CD8-positive, alpha-beta memory T cell (primary cell): ENCODE measurements at regions not wholly inside any gene's neighbourhood (a gene's known extent, or its start where the extent isn't known, plus 50 kb on each side); places are given as distances from the start of the nearest gene placed in this dataset.
"Not testable (repeated sequence)": the region's sequence is repeated elsewhere in the genome, so short reads cannot be mapped to it uniquely, and the experiment has no call there.

Experiments used
- CTCF ChIA-PET: fragments of 350-600 bp; sonication (Branson Sonifier 250); formaldehyde crosslinking; loops from one replicate; lab custom pipeline; 2021; ENCODE audit warnings: antibody characterized with exemption; lab: Charles Lee
- POLR2A ChIA-PET: fragments of 350-600 bp; sonication (Branson Sonifier 250); formaldehyde crosslinking; loops from one replicate; lab custom pipeline; 2021; ENCODE audit warnings: antibody characterized with exemption; lab: Charles Lee
- DNase-seq, 5 donors: peaks; one replicate each; pipeline versions ENCODE4 v3.0.0 to v3.0.0-alpha.2; 2020 to 2022; ENCODE audit warnings: mixed read lengths in 1 of 5
- H3K27ac ChIP-seq: one replicate; pipeline ENCODE4 v1.7.0; 2013; ENCODE audit warnings: low read depth, mild to moderate bottlenecking, low read length, moderate library complexity
- H3K27me3 ChIP-seq: 2 replicates; pipeline ENCODE4 v1.7.0; 2013; ENCODE audit warnings: low read length, mild to moderate bottlenecking; ENCODE audit not compliant: insufficient read depth, poor library complexity, severe bottlenecking
- H3K36me3 ChIP-seq: 2 replicates; pipeline ENCODE4 v1.7.0; 2013; ENCODE audit warnings: mild to moderate bottlenecking, low read length, moderate library complexity; ENCODE audit not compliant: insufficient read depth
- H3K4me1 ChIP-seq: 2 replicates; pipeline ENCODE4 v1.7.0; 2013; ENCODE audit warnings: mild to moderate bottlenecking, low read length, moderate library complexity; ENCODE audit not compliant: insufficient read depth
- H3K4me3 ChIP-seq: 2 replicates; pipeline ENCODE4 v1.7.0; 2013; ENCODE audit warnings: mild to moderate bottlenecking, low read length
- H3K9me3 ChIP-seq: 2 replicates; pipeline ENCODE4 v1.7.0; 2013; ENCODE audit warnings: mild to moderate bottlenecking, low read length
- H3K27ac Mint-ChIP-seq, 8 donors: one replicate each; pipeline ENCODE4 v1.8.0; 2020 to 2021; ENCODE audit warnings: mixed read lengths in 8 of 8, mild to moderate bottlenecking in 6 of 8, inconsistent platforms in 3 of 8, moderate library complexity in 3 of 8
- H3K27me3 Mint-ChIP-seq, 2 donors: one replicate each; pipeline ENCODE4 v1.8.0; 2020 to 2021; ENCODE audit warnings: mixed read lengths in 2 of 2, mild to moderate bottlenecking in 1 of 2, moderate library complexity in 1 of 2
- H3K36me3 Mint-ChIP-seq, 3 donors: one replicate each; pipeline ENCODE4 v1.8.0; 2020 to 2021; ENCODE audit warnings: mixed read lengths in 3 of 3, inconsistent platforms in 1 of 3, mild to moderate bottlenecking in 1 of 3
- H3K4me1 Mint-ChIP-seq, 3 donors: one replicate each; pipeline ENCODE4 v1.8.0; 2020 to 2021; ENCODE audit warnings: mixed read lengths in 3 of 3, inconsistent platforms in 1 of 3, mild to moderate bottlenecking in 1 of 3
- H3K4me3 Mint-ChIP-seq, 7 donors: one replicate each; pipeline ENCODE4 v1.8.0; 2020 to 2021; ENCODE audit warnings: mixed read lengths in 7 of 7, mild to moderate bottlenecking in 6 of 7, moderate library complexity in 4 of 7, inconsistent platforms in 2 of 7
- H3K9me3 Mint-ChIP-seq, 5 donors: one replicate each; pipeline ENCODE4 v1.8.0; 2020 to 2022; ENCODE audit warnings: mixed read lengths in 5 of 5, mild to moderate bottlenecking in 3 of 5, moderate library complexity in 2 of 5, inconsistent platforms in 1 of 5

DNA sequence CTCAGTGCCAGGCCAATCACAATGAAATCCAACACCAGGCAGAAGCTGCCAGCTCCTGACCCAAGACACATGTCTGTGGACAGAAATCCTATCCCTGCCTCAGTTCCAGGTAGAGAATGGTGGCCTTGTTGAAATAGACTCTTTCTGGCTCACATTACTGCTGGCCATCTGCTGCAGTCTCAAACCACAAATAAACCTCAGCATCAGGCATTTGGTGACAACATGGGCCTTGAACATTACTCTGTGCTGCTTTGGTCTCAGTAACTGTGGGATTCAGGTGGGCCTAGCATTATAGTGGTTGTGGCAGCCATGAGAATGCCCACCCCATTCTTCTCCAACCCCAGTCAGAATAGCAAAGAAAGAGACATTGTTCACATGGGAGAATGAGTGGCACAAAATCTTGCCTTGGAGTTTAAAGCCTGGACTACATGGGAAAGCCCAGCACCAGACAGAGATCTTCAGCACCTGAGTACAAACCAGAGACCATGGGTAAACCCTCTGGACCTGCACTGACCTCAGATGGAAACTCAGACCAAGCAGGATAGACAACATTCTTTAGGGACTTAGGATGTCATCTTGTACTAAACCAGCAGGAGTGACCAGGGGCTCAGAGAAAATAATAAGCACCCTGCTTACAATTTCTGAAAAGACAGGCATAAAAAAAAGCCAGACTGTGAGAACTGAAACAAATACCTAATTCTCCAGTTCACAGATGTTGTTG, 50.4 kb upstream of the TRAM1L1 start:
- no peak overlapping the region for H3K4me3 ChIP-seq
- no peaks in the 10 kb centered on the region for H3K36me3 ChIP-seq
- Mint-ChIP-seq H3K36me3 (no peaks in the 10 kb centered on the region), H3K4me3 (no peak overlapping the region), H3K4me1 (no peaks in the 10 kb centered on the region), H3K27ac (no peak overlapping the region), H3K27me3 (no peaks in the 10 kb centered on the region), H3K9me3 (peaks cover 5 to 13% (median 9%) of the 10 kb centered on the region in 5 donors)
- ChIA-PET CTCF (no interaction called here), POLR2A (no interaction called here)
- DNase-seq: no peak
- H3K27me3 ChIP-seq: no peaks in the 10 kb centered on the region
- H3K9me3 ChIP-seq: no peaks in the 10 kb centered on the region
- no peak overlapping the region for H3K27ac ChIP-seq
- H3K4me1 ChIP-seq: no peaks in the 10 kb centered on the region

DNA sequence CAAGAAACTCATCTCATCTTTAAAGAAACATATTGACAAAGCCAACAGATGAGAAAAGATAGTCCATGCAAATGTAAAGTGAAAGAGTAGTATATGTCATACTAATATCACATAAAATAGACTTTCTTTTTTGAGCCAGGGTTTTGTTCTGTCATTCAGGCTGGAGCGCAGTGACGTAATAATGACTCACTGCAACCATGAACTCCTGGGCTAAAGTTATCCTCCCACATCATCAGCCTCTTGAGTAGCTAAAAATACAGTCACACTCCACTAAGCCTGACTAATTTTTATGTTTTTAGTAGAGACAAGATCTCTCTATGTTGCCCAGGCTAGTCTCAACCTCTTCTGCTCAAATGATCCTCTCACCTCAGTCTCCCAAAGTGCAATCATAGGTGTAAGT, 51.8 kb upstream of the TRAM1L1 start:
- H3K4me3 Mint-ChIP-seq: no peak overlapping the region
- no peak for DNase-seq
- ChIA-PET POLR2A (no interaction called here), CTCF (no interaction called here)
- H3K9me3 Mint-ChIP-seq: peaks cover 5 to 13% (median 9%) of the 10 kb centered on the region in 5 donors
- no peaks in the 10 kb centered on the region for H3K4me1 Mint-ChIP-seq
- Histone ChIP-seq H3K27me3 (no peaks in the 10 kb centered on the region), H3K27ac (no peak overlapping the region), H3K36me3 (no peaks in the 10 kb centered on the region), H3K4me1 (no peaks in the 10 kb centered on the region), H3K4me3 (no peak overlapping the region), H3K9me3 (no peaks in the 10 kb centered on the region)
- H3K27me3 Mint-ChIP-seq: no peaks in the 10 kb centered on the region
- H3K27ac Mint-ChIP-seq: no peak overlapping the region
- H3K36me3 Mint-ChIP-seq: no peaks in the 10 kb centered on the region

DNA sequence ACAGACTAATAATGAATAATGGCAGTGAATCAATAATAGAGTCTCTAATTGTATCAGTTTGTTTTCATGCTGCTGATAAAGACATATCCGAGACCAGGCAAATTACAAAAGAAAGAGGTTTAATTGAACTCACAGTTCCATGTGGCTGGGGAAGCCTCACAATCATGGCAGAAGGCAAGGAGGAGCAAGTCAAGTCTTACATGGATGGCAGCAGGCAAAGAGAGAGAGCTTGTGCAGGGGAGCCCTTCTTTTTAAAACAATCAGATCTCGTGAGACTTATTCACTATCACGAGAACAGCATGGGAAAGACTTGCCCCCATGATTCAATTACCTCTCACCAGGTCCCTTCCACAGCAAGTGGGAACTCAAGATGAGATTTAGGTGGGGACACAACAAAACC, 53.4 kb upstream of the TRAM1L1 start:
- peaks cover 6 to 12% (median 9%) of the 10 kb centered on the region in 5 donors for H3K9me3 Mint-ChIP-seq
- CTCF ChIA-PET, DNase-seq, H3K4me3 ChIP-seq, H3K36me3 Mint-ChIP-seq, H3K27me3 ChIP-seq, H3K36me3 ChIP-seq, POLR2A ChIA-PET, H3K4me3 Mint-ChIP-seq, H3K27ac Mint-ChIP-seq, H3K27me3 Mint-ChIP-seq, H3K4me1 ChIP-seq, H3K27ac ChIP-seq, H3K9me3 ChIP-seq, H3K4me1 Mint-ChIP-seq: not testable (repeated sequence)

GRCh38 chr4:117154251-117154650, 68.9 kb upstream of the TRAM1L1 start:
- POLR2A ChIA-PET: no interaction called here
- no peak overlapping the region for H3K27ac ChIP-seq
- no peak for DNase-seq
- Mint-ChIP-seq H3K4me3 (no peak overlapping the region), H3K4me1 (no peaks in the 10 kb centered on the region), H3K36me3 (peaks cover 0 to 2% (median 0%) of the 10 kb centered on the region in 3 donors), H3K9me3 (peaks cover 2 to 21% (median 8%) of the 10 kb centered on the region in 5 donors), H3K27ac (no peak overlapping the region), H3K27me3 (no peaks in the 10 kb centered on the region)
- no peaks in the 10 kb centered on the region for H3K27me3 ChIP-seq
- no peak overlapping the region for H3K4me3 ChIP-seq
- H3K4me1 ChIP-seq: no peaks in the 10 kb centered on the region
- CTCF ChIA-PET: no interaction called here
- no peaks in the 10 kb centered on the region for H3K36me3 ChIP-seq
- no peaks in the 10 kb centered on the region for H3K9me3 ChIP-seq

GRCh38 chr4:117156806-117157205, 71.4 kb upstream of the TRAM1L1 start:
- H3K9me3 Mint-ChIP-seq: peaks cover 0 to 17% (median 2%) of the 10 kb centered on the region in 5 donors
- POLR2A ChIA-PET: no interaction called here
- H3K36me3 Mint-ChIP-seq: peaks cover 0 to 2% (median 0%) of the 10 kb centered on the region in 3 donors
- no peak overlapping the region for H3K4me3 ChIP-seq
- CTCF ChIA-PET: no interaction called here
- no peak overlapping the region for H3K4me3 Mint-ChIP-seq
- H3K4me1 ChIP-seq: no peaks in the 10 kb centered on the region
- H3K27ac ChIP-seq: no peak overlapping the region
- no peaks in the 10 kb centered on the region for H3K36me3 ChIP-seq
- no peak for DNase-seq
- no peak overlapping the region for H3K27ac Mint-ChIP-seq
- H3K4me1 Mint-ChIP-seq: no peaks in the 10 kb centered on the region
- no peaks in the 10 kb centered on the region for H3K9me3 ChIP-seq
- H3K27me3 ChIP-seq: no peaks in the 10 kb centered on the region
- no peaks in the 10 kb centered on the region for H3K27me3 Mint-ChIP-seq

DNA sequence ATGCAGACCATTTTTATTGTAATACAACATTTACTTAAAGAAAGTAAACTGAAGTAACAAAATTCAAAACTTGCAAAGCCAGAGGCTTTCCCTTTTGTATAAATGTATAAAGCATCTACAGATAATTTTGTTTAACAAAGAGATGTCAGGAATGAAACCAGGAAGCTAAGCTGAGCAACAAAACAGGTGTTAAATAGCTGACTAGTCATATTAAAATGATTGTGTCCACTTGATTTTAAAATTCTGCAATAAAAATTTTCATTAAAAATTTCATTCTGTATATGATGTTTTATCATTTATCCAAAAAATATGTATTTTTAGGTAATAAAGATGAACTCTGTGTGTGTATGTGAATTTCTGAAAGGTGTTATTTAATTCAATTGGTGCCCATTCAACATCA, 72.0 kb upstream of the TRAM1L1 start:
- Histone ChIP-seq H3K4me1 (no peaks in the 10 kb centered on the region), H3K27me3 (no peaks in the 10 kb centered on the region), H3K36me3 (no peaks in the 10 kb centered on the region), H3K4me3 (no peak overlapping the region), H3K9me3 (no peaks in the 10 kb centered on the region), H3K27ac (no peak overlapping the region)
- no peaks in the 10 kb centered on the region for H3K27me3 Mint-ChIP-seq
- H3K36me3 Mint-ChIP-seq: peaks cover 0 to 2% (median 0%) of the 10 kb centered on the region in 3 donors
- H3K4me3 Mint-ChIP-seq: no peak overlapping the region
- no peak overlapping the region for H3K27ac Mint-ChIP-seq
- POLR2A ChIA-PET: no interaction called here
- CTCF ChIA-PET: no interaction called here
- no peaks in the 10 kb centered on the region for H3K4me1 Mint-ChIP-seq
- DNase-seq: no peak
- peaks cover 0 to 14% (median 0%) of the 10 kb centered on the region in 5 donors for H3K9me3 Mint-ChIP-seq

DNA sequence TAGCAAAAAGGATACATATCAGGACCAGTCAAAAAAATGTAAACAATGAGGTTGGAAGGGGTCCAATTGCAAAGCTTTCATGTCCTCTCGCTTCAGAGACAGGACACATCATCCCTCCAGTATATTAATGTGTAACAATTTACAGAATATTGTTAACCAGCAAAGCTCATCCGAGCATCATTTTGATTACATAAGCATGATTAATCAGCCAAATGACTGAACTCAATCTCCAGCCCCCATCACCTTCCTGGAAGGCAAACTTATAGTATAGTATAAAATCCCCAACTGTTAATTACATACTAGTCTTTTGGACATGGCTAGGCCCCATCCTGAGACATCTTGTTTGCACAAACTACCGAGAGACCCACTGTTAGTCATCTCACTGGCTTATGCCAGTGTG, 77.6 kb upstream of the TRAM1L1 start:
- DNase-seq: no peak
- H3K9me3 ChIP-seq: no peaks in the 10 kb centered on the region
- Mint-ChIP-seq H3K27me3 (no peaks in the 10 kb centered on the region), H3K36me3 (no peaks in the 10 kb centered on the region), H3K27ac (no peak overlapping the region), H3K4me1 (no peaks in the 10 kb centered on the region), H3K9me3 (peaks cover 0 to 23% (median 2%) of the 10 kb centered on the region in 5 donors), H3K4me3 (no peak overlapping the region)
- H3K27ac ChIP-seq: no peak overlapping the region
- H3K27me3 ChIP-seq: no peaks in the 10 kb centered on the region
- no peak overlapping the region for H3K4me3 ChIP-seq
- ChIA-PET CTCF (no interaction called here), POLR2A (no interaction called here)
- H3K4me1 ChIP-seq: no peaks in the 10 kb centered on the region
- no peaks in the 10 kb centered on the region for H3K36me3 ChIP-seq

- H3K27me3 ChIP-seq: no peaks in the 10 kb centered on the region
- H3K4me1 ChIP-seq: no peaks in the 10 kb centered on the region
- no peak overlapping the region for H3K4me3 ChIP-seq
- no peaks in the 10 kb centered on the region for H3K36me3 Mint-ChIP-seq
- H3K9me3 Mint-ChIP-seq: peaks cover 0 to 20% (median 2%) of the 10 kb centered on the region in 5 donors
- H3K4me1 Mint-ChIP-seq: no peaks in the 10 kb centered on the region
- H3K9me3 ChIP-seq: no peaks in the 10 kb centered on the region
- no peaks in the 10 kb centered on the region for H3K36me3 ChIP-seq
- POLR2A ChIA-PET: no interaction called here
- no peak for DNase-seq
- H3K27ac ChIP-seq: no peak overlapping the region
- CTCF ChIA-PET: no interaction called here
- no peak overlapping the region for H3K27ac Mint-ChIP-seq
- no peaks in the 10 kb centered on the region for H3K27me3 Mint-ChIP-seq
- no peak overlapping the region for H3K4me3 Mint-ChIP-seq
Observed at GRCh38 chr4:117164338-117164737, 79.0 kb upstream of the TRAM1L1 start.
